ENCODE measurements at regions not wholly inside any gene's neighbourhood (a gene's known extent, or its start where the extent isn't known, plus 50 kb on each side); places are given as distances from the start of the nearest gene placed in this dataset.

- no peak for TF ChIP-seq ZNF426 (tag by site-specific recombination; IDR thresholded peaks at IDR 0.05)
- no peak for TF ChIP-seq ZNF664 (tag by site-specific recombination; IDR thresholded peaks at IDR 0.05)
- TF ChIP-seq ZNF785 (tag by site-specific recombination; IDR thresholded peaks at IDR 0.05) = no peak
- no peak for TF ChIP-seq ZNF174 (tag by site-specific recombination; IDR thresholded peaks at IDR 0.05)
- no peak for TF ChIP-seq CTCF (tag by site-specific recombination; IDR thresholded peaks at IDR 0.05)
- no peak for TF ChIP-seq ZNF138 (tag by site-specific recombination; IDR thresholded peaks at IDR 0.05; ENCODE audit: borderline replicate concordance)
- TF ChIP-seq ZNF610 (tag by site-specific recombination; IDR thresholded peaks at IDR 0.05; ENCODE audit: borderline replicate concordance) = no peak
- TF ChIP-seq TCF7L2 (IDR thresholded peaks at IDR 0.05; ENCODE audit: borderline replicate concordance, low read depth, low read length) = no peak
- no peak for TF ChIP-seq ZNF629 (tag by site-specific recombination; IDR thresholded peaks at IDR 0.05)
- TF ChIP-seq ZNF514 (tag by site-specific recombination; IDR thresholded peaks at IDR 0.05) = no peak
- TF ChIP-seq ZNF114 (tag by site-specific recombination; IDR thresholded peaks at IDR 0.05) = no peak
- no peak for TF ChIP-seq REST (tag by site-specific recombination; IDR thresholded peaks at IDR 0.05)
- no peak for TF ChIP-seq ZNF121 (tag by site-specific recombination; IDR thresholded peaks at IDR 0.05)
Observed at GRCh38 chr9:13524245-13524644, 244.8 kb upstream of the MPDZ start.

Data from HEK293 (cell line).